ENCODE measurements at regions not wholly inside any gene's neighbourhood (a gene's known extent, or its start where the extent isn't known, plus 50 kb on each side); places are given as distances from the start of the nearest gene placed in this dataset.

DNA sequence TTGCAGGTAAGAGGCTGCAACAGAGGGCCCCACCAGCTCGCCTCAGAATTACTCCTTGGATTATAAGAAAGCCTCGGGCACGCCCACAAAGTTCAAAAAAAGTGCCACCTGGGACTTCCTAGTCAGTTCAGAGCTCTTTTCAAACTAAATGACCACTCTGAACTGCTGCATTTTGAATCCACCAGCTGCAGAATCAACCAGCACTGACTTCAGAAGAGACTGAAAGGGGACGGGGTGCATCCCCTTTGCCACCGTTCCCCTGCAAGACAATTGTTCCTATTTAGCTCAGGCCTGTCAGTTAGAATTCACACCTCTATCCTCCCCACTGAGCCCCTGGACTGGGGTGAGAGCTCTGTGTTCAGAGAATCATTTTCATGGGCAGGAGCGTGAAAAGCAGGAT is 181.4 kb upstream of the GADL1 start:
- H3K4me3 Mint-ChIP-seq (ENCODE audit: unreplicated experiment): no peak overlapping the region
- no peak overlapping the region for H3K27ac Mint-ChIP-seq (ENCODE audit: unreplicated experiment)
- TF ChIP-seq, protein P1, sequence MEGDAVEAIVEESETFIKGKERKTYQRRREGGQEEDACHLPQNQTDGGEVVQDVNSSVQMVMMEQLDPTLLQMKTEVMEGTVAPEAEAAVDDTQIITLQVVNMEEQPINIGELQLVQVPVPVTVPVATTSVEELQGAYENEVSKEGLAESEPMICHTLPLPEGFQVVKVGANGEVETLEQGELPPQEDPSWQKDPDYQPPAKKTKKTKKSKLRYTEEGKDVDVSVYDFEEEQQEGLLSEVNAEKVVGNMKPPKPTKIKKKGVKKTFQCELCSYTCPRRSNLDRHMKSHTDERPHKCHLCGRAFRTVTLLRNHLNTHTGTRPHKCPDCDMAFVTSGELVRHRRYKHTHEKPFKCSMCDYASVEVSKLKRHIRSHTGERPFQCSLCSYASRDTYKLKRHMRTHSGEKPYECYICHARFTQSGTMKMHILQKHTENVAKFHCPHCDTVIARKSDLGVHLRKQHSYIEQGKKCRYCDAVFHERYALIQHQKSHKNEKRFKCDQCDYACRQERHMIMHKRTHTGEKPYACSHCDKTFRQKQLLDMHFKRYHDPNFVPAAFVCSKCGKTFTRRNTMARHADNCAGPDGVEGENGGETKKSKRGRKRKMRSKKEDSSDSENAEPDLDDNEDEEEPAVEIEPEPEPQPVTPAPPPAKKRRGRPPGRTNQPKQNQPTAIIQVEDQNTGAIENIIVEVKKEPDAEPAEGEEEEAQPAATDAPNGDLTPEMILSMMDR (IDR thresholded peaks at IDR 0.05): no peak
- H3K9me3 Mint-ChIP-seq (ENCODE audit: unreplicated experiment): peaks cover 8% of the 10 kb centered on the region
- H3K4me1 Mint-ChIP-seq (ENCODE audit: unreplicated experiment): peaks cover 6% of the 10 kb centered on the region
- DNase-seq (ENCODE audit: extremely low spot score, unreplicated experiment): no peak
- no peaks in the 10 kb centered on the region for H3K36me3 Mint-ChIP-seq (ENCODE audit: unreplicated experiment)
- no peaks in the 10 kb centered on the region for H3K27me3 Mint-ChIP-seq (ENCODE audit: unreplicated experiment)

DNA sequence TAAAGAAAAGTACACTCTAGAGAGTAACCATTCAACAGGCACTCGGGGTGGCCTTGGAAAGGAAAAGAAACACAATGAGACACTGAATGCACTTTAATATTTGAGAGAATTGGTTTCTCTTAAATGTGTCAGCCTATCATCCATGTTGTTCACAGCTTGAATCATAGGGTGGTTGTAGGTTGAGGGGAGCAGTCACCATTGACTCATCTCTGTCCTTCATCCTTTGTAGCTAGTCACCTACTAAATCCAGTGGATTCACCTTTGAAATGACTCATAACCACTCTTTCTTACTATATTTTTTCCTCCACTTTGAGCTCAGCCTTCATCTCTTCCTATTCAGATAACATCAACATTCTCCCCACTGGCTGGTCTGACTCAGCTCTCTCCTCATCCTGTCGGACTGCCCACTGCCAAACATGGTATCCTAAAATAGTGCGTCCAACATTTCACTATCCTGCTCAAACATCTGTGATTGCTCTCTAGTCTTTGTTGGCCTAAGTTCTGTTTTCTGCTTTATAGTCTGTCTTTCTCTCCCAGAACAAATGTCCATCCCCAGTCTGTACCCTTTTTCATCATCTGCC is 182.7 kb upstream of the GADL1 start:
- DNase-seq (ENCODE audit: extremely low spot score, unreplicated experiment): no peak
- Mint-ChIP-seq H3K9me3 (ENCODE audit: unreplicated experiment) (peaks cover 7% of the 10 kb centered on the region), H3K36me3 (ENCODE audit: unreplicated experiment) (no peaks in the 10 kb centered on the region), H3K27ac (ENCODE audit: unreplicated experiment) (no peak overlapping the region), H3K4me1 (ENCODE audit: unreplicated experiment) (peaks cover 11% of the 10 kb centered on the region), H3K4me3 (ENCODE audit: unreplicated experiment) (no peak overlapping the region), H3K27me3 (ENCODE audit: unreplicated experiment) (no peaks in the 10 kb centered on the region)
- TF ChIP-seq, protein P1 (IDR thresholded peaks at IDR 0.05): no peak

DNA sequence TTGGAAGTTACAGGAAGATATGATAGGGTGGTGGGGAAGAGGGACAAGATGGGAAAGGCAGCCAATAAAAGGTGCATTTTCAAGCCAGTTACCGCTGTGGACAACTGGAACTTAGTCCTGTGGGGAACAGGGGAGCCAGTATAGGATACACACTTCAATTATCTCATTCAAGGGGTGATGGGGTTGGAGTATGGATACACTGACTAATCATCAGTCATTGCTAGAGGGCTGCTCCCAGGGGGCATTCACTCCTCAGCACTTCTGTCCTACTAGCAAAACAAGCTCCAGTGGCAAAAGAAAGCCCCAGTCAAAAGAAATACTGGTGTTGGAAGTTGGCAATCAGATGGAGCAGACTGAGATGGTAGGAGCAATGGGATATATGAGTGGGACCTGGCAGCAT is 183.4 kb upstream of the GADL1 start:
- H3K4me1 Mint-ChIP-seq (ENCODE audit: unreplicated experiment): peaks cover 11% of the 10 kb centered on the region
- DNase-seq (ENCODE audit: extremely low spot score, unreplicated experiment): no peak
- no peaks in the 10 kb centered on the region for H3K27me3 Mint-ChIP-seq (ENCODE audit: unreplicated experiment)
- TF ChIP-seq, protein P1 (IDR thresholded peaks at IDR 0.05): no peak
- no peak overlapping the region for H3K4me3 Mint-ChIP-seq (ENCODE audit: unreplicated experiment)
- H3K9me3 Mint-ChIP-seq (ENCODE audit: unreplicated experiment): peaks cover 3% of the 10 kb centered on the region
- H3K27ac Mint-ChIP-seq (ENCODE audit: unreplicated experiment): no peak overlapping the region
- no peaks in the 10 kb centered on the region for H3K36me3 Mint-ChIP-seq (ENCODE audit: unreplicated experiment)

DNA sequence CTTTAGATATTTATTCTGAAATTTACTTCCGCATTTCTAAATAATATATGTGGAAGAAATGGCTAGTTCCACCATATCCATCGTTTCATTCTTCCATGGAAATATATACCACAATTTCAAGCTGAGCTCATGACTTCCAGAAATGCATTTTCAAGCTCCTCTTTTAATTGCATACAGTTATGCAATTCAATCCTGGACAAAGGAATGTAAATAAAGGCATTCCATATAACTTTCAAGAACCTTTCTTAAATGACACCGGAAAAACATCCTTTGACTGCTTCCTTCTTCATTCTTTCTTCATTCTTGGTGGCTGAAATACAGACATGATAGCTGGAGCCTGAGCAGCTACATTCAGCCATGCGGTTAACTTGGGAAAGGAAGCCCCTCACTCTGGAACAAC is 185.2 kb upstream of the GADL1 start:
- H3K4me3 Mint-ChIP-seq (ENCODE audit: unreplicated experiment): no peak overlapping the region
- no peaks in the 10 kb centered on the region for H3K9me3 Mint-ChIP-seq (ENCODE audit: unreplicated experiment)
- no peak for DNase-seq (ENCODE audit: extremely low spot score, unreplicated experiment)
- TF ChIP-seq, protein P1 (IDR thresholded peaks at IDR 0.05): no peak
- no peaks in the 10 kb centered on the region for H3K36me3 Mint-ChIP-seq (ENCODE audit: unreplicated experiment)
- H3K27me3 Mint-ChIP-seq (ENCODE audit: unreplicated experiment): peaks cover 2% of the 10 kb centered on the region
- H3K27ac Mint-ChIP-seq (ENCODE audit: unreplicated experiment): no peak overlapping the region
- peaks cover 11% of the 10 kb centered on the region for H3K4me1 Mint-ChIP-seq (ENCODE audit: unreplicated experiment)

DNA sequence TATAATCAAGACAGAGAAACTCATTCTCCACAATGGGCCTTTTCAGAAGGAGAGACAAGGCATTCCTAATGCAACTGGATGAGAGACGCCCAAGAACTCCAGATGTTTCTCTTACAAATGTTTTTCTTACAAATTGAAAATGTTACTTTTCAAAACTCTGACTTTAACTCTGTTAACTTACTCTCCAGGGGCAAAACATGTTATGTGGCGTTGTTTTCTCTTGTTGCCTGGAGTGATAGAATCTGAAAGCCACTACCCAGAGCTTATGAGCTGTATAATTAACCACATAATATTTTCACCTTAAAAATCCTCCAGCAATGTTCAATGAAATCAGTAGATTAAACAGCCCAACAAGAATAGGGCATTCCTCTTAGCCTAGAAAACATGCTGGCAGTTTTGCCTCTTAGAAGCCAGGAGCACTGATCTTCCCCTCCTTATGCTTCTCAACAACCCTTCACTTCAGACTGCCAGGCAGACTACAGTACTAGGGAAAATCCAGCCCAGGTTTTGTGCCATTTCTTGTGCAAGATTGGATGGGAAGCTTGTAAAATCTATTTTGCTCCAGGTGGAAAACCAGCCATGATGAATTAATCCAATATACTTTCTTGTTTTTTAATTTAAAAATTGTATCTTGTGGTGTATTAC is 186.7 kb upstream of the GADL1 start:
- peaks cover 8% of the 10 kb centered on the region for H3K27me3 Mint-ChIP-seq (ENCODE audit: unreplicated experiment)
- H3K36me3 Mint-ChIP-seq (ENCODE audit: unreplicated experiment): no peaks in the 10 kb centered on the region
- no peak overlapping the region for H3K27ac Mint-ChIP-seq (ENCODE audit: unreplicated experiment)
- no peak for DNase-seq (ENCODE audit: extremely low spot score, unreplicated experiment)
- no peak overlapping the region for H3K4me3 Mint-ChIP-seq (ENCODE audit: unreplicated experiment)
- no peaks in the 10 kb centered on the region for H3K9me3 Mint-ChIP-seq (ENCODE audit: unreplicated experiment)
- TF ChIP-seq, protein P1 (IDR thresholded peaks at IDR 0.05): no peak
- peaks cover 11% of the 10 kb centered on the region for H3K4me1 Mint-ChIP-seq (ENCODE audit: unreplicated experiment)

All from osteocyte (in vitro differentiated cells).